COLO829 (cell line): ENCODE measurements at regions not wholly inside any gene's neighbourhood (a gene's known extent, or its start where the extent isn't known, plus 50 kb on each side); places are given as distances from the start of the nearest gene placed in this dataset.

ENCODE experiments used
- DNase-seq: peaks from one replicate; pipeline ENCODE4 v3.0.0; 2012; ENCODE audit warnings: low spot score

DNA sequence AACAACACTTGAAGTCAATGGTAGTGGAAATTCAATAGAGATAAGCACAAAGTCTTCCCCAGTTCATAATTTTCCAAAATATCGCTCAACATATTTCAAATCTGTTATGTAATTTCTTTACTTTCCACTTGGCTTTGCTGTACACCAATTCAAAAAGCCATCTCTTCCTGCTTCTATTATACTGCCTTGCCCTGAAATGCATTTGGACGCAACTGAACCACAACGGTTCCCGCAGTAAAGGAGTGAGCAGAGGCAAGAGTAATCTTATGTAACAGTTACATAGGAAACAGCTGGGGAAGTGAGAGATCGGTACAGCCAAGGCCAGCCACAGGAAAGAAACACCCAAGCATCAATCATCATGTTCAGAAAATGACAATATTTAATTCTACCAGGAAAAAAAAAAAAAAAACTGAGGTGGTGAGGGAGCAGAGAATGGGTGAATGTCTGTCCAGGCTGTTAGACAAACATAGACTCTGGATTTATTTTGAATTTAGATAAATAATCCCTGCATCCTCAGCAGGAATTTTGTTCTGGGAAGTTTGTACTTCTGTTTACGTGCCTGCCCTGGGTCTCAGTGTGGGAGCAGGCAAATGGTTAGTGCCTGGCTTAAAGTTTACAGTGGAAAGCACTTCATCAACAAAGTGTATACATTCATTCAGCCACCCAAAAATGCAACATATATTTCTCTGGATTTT is 392.2 kb downstream of the ETS1 start:
- no peak for DNase-seq

DNA sequence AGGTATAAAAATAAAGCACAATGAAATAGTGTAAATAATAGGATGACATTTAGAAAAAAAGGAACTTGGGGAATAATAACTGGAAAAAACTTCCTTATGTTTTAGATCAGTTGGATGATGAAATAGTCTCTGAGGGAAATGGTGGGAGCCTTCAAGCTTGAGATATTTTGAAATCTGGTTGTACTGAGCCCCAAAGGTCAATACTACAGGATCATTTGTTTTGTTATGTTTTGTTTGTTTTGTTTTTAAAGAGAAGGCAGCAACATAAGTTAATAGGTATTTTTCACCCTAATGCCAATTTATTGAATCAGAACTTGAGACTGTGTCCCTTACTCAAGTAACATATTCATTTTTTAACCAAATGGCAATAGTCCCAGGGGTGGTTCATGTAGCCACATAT is 393.1 kb downstream of the ETS1 start:
- DNase-seq = no peak

DNA sequence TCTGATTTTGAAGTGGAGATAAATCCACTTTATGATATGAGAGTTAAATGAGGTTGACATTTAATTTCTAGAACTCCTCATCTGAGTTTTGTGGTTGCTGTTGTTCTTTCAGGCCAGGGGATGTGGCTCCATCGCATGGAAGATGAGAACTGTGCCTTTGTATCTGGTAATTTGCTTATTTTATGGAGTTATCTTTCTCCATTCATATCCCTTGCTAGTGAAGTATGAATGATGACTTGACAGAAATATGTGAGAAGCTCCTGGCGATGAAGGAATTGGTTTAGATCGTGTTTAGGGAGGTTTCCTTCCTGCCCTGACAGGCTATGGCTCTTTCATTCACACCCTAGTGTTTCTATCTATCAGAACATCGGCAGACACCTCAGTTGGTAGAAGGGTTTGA is 393.7 kb downstream of the ETS1 start:
- no peak for DNase-seq

DNA sequence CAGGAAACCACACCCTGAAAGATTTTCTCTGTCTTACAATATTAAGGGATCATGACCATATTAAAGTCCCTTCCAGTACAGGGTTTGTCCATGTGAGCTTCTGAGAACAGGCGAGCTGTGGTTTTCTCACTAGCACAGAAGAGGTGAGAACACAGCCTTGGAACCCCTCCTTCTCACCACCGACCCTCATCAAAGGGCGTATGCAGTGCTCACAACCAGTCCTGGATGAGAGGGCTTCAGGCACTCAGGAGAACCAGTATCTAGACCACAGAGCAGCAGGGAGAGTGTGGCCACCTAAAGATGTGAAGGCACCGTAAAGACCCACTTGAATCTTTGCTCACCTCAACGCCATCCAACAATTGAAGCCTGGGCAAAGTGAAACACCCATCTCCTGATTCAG is 397.0 kb downstream of the ETS1 start:
- DNase-seq = no peak

DNA sequence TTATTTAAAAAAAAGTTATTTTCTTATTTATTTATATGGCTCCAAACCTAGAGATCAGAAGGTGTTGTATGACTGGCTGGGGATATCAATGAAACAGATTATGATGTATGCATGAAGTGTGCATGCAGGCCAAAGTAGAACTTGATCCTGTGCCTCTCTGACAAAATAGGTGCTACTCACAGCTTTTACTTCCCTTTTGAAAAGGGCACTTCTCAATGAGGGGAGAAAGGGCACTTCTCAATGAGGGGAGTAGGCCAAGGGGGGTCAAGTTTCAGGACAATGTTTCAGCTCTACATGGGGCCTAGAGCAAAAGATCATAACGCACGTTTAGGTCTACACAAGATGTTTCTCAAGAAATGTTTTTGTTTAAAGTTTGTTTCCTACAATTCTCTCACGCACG is 397.5 kb downstream of the ETS1 start:
- no peak for DNase-seq

DNA sequence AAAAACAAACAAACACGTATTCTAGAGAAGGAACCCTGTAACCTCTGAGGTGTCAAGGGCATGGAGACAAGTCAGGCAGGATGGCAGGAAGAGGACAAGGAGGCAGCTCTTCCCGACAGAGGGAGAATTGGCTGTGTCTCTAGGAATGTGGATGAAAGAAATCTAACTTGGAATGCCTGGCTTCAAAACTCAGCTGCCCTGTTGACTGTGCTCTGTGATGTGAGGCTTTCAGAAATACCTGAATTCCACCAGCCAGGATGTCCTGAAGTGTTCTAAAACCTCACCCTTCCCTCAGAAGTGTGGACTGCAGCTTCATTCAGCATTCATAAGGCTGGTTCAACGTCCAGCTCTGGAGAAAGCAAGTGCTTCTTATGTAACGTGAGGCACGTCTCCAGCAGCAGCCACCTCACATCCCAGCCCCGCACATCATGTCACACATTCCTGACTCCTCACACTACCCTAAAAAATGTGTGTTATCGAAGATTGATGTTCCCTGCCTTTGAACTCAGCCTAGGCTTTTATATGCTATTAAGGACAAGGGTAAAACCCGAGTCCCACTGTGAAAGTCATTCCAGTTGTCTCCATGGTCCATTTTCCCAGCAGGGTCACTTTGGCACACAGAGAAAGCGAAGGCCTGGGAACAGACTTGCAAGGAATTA is 398.9 kb downstream of the ETS1 start:
- DNase-seq = no peak

DNA sequence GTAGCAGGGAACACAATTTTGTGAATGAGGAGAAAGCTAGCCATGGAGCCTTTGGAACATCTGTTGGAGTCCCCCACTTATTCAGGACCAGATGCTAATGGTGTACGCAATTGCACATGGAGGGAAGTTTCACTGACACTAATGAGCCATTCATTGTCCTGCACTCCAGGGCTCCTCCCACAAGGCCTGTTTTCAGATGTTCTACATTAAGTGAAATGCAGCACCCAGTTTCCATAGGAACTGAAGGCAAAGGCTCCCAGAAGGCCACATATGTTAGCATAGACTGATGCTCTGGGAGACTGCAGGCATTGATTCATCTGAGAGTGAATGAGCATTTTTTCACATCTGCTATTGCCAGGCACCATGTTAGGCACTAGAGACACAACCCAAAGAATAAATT is 399.5 kb downstream of the ETS1 start:
- no peak for DNase-seq

DNA sequence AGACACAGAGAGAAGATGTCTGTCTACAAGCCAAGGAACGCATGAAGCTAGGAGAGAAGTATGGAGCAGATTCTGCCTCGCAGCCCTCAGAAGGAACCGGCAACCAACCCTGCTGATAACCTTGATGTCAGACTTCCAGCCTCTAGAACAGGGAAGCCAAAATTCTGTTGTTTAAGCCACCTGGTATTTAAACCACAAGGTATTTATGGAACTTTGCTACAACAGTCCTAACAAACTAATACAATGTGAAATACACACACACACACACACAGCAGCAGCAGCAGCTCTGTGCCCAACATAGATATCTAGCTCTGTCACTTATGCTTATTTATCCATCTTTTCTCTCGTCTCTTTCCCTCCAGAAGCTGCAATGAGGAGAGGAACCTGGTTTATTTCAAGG is 400.0 kb downstream of the ETS1 start:
- DNase-seq = no peak

DNA sequence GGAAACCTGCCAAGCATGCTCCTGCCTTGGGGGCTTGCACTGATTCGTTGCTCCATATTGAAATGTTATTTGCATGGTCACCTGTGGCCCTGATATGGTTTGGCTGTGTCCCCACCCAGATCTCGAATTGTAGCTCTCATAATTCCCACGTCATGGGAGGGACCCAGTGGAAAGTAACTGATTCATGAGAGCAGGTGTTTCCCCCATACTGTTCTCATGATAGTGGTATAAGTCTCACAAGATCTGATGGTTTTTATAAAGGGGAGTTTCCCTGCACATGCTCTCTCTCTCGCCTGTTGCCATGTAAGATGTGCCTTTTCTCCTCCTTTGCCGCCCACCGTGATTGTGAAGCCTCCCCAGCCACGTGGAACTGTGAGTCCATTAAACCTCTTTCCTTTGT is 402.4 kb downstream of the ETS1 start:
- DNase-seq = no peak

DNA sequence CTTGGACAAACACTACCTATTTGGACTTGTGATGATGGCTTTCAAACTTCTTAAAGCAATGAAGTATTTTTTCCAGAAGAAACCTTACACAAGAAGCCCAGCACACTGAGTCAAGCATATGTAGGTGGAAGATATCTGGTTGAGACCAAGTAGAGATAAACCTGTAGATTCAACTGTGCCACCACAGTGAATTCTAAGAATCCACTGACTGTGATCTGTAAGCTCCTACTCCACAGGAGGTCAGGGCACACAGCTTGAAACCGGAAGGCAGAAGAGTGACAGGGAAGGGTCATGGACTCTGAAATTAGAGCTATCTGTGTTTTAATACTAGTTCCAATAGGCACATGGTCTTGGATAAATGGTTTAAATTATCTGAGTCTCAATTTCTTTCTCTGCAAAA is 404.5 kb downstream of the ETS1 start:
- DNase-seq = no peak

DNA sequence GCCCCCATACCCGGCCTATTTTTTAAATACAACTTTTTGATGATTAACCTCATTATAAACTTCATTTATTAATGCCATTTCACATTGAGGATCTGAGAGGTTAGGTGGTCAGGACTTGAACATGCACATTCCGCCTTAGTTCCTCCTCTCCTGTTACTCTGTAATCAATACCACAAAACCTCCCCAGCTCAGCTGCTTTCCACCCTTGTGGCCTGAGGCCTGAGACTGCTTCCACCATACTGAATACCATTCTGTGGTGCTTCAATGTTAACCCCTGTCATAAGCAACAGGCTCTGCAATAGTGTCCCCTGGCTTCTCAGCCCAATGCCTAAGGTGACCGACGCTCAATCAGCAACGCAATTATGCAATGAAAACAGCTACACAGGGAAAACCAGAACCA is 405.4 kb downstream of the ETS1 start:
- DNase-seq = no peak

DNA sequence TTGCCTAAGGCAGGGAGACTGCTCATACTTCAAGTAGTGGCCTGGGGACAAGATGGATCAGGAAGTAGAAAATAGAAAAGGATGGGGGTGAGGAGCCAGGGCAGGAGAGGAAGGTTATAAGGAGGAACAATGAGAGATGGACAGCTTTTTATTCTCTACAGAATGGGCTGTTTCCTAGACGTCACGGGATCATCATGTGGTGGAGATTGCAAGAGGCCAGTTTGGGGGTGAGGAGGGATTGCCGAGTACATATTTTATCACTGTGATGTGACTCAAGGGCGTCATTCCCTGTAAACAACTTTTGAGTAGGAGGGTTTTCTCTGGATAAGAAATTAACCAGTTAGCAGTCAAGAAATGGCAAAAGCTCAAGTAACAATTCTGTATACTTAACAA is 406.3 kb downstream of the ETS1 start:
- DNase-seq = no peak

DNA sequence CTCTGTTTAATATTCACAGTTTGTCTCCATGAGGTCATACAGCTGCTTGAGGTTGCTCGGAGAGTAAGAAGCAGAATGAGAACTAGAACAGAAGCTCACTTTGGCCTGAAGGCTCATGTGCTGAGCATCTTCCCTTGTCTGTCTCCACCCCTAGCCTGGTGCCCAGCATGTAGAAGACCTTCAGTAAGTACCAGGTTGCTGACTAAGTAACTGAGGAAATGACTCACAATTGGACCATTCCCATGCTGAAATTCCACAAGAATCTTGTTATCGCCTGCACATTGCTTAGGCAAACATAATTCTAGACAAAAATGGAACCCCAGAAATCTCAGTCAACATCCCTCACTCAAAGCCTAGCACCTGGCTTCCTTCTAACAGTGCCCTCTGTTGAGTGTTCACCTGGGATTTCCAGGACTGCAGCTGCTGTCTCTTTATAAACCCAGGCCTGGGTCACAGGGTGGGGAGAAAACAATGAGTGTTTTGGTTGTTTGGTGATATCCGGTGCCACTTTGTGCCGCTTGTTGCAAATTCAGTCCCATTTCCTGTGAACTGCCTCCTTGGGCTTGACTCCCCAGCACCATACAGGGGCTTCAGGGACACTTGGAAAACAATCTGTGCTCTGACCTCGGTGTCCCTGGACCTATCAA is 406.8 kb downstream of the ETS1 start:
- DNase-seq = peak; percentile 15

DNA sequence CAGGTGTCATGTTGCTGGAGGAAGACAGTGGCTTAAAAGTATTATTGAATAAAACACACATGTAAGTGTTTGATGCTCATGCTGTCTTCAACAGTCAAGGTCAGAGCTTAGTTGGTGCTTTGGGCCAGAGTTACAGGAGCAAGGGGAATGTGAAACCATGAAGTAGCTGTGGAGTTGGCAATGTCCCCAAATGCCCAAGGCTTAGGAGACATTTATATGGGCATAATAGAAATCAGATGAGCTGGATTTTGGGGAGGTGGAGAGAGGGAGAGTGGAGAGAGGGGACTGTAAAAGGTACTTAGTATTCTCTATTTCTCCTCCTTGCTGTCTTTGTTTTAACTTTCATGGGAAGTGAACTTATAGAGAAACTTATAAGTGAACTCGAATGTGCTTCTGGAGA is 407.8 kb downstream of the ETS1 start:
- no peak for DNase-seq

DNA sequence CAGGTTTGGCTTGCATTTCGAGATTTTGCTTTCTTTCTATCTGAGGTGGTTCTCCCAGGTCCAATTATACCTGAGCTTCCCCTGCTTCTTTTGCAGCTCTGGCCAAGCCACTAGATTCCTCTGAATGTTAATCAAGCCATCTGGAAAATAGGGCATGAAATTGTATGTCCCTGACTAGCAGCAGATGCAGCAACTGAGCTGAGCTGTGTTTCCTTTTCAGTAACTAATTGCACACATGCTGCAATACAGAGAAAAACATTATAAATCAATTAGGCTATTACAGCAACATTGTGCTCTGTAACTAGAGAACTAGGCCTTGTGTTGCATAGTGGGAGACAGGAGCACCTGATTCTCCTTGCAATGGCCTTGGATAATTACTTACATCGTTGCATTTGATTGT is 408.3 kb downstream of the ETS1 start:
- no peak for DNase-seq

DNA sequence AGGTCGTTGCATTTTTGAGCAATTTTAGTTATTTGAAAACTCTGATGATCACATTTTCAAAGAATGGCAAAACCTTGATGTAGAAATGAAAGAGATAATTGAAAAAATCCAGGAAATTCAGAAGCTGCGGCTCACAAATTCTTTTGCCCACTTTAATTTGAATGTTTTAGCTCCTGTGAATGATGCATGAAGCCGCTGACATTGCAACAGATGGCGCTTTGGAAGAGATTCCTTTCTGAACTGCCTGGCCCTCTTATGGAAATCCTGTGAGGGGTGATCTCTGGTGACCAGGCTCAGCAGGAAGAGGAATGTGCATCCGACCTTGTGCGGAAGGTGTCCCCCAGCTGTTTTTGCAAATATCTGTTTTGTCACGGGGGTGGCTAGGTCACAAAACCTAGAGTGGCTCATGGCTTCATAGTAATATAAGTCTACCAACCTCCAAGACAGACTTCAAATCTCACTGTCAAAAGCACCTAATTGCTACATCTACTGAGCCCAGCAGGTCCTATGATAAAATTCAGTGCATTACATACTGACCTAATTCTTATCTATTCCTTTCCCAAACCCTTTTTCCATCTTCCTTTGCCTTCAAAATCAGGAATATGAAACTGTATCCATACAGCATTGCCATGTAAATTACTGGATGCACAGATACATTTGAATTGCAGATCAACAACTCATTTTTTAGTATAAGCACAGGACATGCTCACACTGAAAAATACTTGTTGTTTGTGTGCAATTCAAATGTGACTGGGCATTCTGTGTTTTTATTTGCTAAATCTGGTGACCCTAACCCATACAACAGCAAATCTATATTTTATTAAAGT is 412.7 kb downstream of the ETS1 start:
- DNase-seq = no peak

DNA sequence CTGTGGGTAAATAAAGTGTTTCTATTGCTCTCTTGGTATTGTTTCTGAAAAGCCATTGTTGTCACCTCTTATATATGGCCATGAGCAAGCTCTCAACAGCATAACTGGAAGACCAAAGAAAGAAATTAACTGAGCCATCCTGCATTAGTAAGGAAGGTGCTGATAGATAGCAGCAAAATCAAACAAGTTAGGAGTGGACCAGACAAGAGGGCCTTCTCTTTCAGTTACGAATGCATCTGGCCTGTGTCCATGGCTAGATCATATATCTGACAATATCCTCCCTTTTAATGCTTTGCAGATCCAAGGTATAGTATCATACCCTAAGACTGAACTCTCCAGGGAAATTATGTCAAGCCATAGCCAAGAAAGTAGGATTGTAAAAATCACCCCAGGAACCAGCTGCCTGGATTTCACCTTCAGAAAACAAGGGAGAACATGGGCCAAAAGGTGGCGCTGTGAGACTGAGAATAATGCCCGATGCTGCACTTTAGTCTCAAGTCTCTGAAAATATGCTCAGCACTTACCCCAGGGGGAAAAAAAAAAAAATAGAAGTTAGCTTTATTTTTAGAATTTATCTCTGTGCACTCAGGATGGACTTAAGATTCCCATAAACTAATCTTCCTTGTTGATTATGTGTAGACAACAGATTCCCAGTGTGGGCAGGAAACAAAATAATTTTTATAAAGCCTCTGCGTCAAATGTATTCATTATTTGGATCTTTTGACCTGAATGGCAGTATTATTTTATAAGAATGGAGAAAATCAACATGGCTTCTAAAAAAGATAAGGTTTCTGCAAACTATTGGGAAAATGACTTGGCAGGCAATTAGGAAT is 415.1 kb downstream of the ETS1 start:
- DNase-seq = peak; percentile 81

DNA sequence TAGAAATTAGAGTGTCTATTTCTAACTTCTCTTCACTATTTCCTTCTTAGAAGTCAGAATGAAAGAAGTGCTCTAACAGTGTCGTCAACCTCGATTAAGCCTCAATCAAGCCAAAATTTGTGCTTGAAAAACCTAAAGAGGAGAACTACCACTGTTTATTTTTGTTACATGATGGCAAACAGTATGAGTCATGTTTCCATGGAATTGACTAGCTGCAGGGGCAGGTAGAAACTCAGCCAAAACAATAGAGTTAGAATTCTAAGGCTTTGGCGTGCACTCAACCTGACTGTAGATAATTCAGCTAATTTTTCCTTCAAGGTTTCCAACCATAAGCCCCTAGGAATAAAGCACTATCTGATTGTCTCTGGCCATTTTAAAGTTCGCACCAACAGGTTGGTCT is 415.9 kb downstream of the ETS1 start:
- no peak for DNase-seq

DNA sequence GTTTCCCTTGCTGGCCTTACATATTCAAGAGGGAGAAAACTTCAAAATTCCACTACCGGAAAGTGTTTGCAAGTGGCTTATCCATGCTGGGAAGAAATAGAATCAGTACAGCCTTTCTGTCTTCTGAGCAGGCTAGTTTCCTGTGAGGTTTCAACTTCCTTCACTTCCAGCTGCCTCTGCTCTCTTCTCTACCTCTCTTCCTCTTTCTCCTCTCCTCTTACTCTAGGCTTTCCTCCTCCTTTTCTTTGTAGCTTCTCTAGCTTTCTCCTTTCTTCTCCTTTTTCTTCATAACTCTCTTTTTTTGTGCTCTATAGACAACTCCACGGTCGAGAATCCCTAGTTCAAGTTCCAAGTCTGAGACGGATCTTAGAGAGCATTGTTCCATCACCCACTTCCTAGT is 421.8 kb downstream of the ETS1 start:
- no peak for DNase-seq

DNA sequence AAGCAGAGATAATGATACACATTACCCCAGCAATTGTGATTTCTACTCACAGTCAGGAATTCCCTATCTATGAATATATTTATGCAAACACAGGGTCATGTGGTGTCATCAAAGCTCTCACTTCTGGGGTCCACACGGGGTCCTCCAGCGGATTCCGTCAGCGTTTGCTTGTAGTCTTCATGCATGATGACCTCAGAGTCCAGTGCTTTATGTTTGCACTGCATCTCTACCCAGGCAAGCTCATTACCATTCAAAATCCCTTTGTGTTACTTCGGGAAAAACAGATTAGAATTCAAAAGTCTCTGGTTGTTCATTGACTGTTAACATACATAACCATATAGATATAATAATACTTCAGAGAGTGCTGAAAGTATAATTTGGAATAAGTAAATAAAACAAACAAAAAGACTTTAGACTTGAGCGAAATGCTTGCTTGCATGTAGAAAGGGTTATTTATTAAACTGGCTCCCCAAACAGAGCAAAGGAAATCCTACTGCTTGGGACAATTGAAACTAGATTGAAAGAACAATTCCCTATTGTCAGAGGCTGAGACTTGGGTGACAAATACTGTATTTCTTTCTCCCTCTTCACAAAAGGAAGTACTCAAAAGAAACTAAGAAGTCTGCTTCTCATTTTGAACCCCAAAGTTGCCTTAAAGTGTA is 423.1 kb downstream of the ETS1 start:
- DNase-seq = no peak

DNA sequence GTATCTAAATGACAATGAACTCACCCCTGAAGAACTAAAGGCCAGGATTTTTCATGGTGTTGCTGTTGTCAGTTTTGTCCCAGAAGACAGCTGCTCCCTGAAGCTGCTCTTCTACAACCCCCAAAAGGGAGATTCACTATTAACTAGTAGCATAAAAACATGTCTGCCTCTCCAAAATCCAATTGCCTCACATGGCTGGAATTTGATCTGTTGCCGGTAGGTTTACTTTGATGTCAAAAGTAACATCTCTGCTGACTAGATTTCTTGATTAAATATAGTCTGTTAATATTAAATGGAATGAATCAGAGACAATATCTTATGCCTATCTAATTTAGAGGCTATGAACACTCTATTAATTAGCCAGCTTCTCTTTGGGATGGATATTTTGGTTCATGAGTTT is 425.4 kb downstream of the ETS1 start:
- no peak for DNase-seq
